ENCODE measurements at regions not wholly inside any gene's neighbourhood (a gene's known extent, or its start where the extent isn't known, plus 50 kb on each side); places are given as distances from the start of the nearest gene placed in this dataset.

- TF ChIP-seq, protein P1, sequence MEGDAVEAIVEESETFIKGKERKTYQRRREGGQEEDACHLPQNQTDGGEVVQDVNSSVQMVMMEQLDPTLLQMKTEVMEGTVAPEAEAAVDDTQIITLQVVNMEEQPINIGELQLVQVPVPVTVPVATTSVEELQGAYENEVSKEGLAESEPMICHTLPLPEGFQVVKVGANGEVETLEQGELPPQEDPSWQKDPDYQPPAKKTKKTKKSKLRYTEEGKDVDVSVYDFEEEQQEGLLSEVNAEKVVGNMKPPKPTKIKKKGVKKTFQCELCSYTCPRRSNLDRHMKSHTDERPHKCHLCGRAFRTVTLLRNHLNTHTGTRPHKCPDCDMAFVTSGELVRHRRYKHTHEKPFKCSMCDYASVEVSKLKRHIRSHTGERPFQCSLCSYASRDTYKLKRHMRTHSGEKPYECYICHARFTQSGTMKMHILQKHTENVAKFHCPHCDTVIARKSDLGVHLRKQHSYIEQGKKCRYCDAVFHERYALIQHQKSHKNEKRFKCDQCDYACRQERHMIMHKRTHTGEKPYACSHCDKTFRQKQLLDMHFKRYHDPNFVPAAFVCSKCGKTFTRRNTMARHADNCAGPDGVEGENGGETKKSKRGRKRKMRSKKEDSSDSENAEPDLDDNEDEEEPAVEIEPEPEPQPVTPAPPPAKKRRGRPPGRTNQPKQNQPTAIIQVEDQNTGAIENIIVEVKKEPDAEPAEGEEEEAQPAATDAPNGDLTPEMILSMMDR (conservative IDR thresholded peaks at IDR 0.05; ENCODE audit: low read depth, low read length), result no peak
- no peak for DNase-seq (ENCODE audit: low read depth)
- H3K4me3 ChIP-seq (ENCODE audit: low read depth, low read length), result peak overlapping the region; percentile 62
Observed at GRCh38 chr6:21665392-21666200, 72.0 kb downstream of the SOX4 start.

GRCh38 chr6:21666201-21666691 lies 72.7 kb downstream of the SOX4 start:
- TF ChIP-seq, protein P1 (conservative IDR thresholded peaks at IDR 0.05; ENCODE audit: low read depth, low read length), result no peak
- DNase-seq (ENCODE audit: low read depth), result no peak
- peak overlapping the region; percentile 62 for H3K4me3 ChIP-seq (ENCODE audit: low read depth, low read length)

DNA sequence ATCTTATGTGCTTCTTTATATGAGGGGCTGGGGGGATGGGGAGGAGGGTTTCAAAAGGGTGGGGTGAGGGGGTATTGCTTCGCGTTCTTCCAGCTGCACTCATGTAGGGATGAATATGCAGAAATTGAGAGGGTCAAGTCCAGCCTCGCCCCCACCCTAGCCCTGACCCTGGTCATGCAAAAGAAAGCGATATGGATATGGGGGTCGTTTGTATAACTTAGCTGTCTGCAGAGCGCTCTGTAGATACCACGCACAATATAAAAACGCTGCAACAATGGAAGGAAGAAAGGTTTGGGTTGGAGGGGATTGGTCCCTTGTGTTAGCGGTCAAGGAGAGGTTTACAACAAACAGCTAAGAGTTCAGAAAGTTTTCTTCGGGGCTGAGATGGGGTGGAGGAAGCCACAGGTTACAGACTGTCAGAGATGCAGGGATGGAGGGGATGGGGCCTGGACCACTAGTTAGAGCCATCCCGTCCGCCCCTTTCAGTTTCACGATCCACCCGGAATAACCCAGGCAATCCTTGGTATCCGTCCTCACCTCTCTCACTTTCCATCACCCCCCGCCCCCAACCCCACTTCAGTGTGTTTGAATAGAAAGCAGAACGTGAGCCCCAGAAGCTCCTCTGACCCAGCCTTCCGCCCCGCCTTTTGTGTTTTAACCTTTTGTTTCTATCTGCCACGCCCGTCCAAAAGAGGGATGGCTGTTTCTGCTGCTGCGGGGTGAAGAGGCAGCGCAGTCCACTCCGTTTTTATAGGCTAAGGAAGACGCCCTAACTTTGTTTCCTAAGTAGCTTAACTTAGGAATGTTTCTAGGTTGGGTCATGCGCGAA lies 73.5 kb downstream of the SOX4 start:
- TF ChIP-seq, protein P1 (conservative IDR thresholded peaks at IDR 0.05; ENCODE audit: low read depth, low read length), result no peak
- DNase-seq (ENCODE audit: low read depth), result no peak
- peak overlapping the region; percentile 62 for H3K4me3 ChIP-seq (ENCODE audit: low read depth, low read length)

GRCh38 chr6:21668795-21669194 lies 75.2 kb downstream of the SOX4 start:
- DNase-seq (ENCODE audit: low read depth), result no peak
- TF ChIP-seq, protein P1 (conservative IDR thresholded peaks at IDR 0.05; ENCODE audit: low read depth, low read length), result no peak
- H3K4me3 ChIP-seq (ENCODE audit: low read depth, low read length), result no peak overlapping the region

- TF ChIP-seq, protein P1 (conservative IDR thresholded peaks at IDR 0.05; ENCODE audit: low read depth, low read length), result no peak
- no peak overlapping the region for H3K4me3 ChIP-seq (ENCODE audit: low read depth, low read length)
- DNase-seq (ENCODE audit: low read depth), result no peak
Observed at GRCh38 chr6:21676769-21677168, 83.2 kb downstream of the SOX4 start.

DNA sequence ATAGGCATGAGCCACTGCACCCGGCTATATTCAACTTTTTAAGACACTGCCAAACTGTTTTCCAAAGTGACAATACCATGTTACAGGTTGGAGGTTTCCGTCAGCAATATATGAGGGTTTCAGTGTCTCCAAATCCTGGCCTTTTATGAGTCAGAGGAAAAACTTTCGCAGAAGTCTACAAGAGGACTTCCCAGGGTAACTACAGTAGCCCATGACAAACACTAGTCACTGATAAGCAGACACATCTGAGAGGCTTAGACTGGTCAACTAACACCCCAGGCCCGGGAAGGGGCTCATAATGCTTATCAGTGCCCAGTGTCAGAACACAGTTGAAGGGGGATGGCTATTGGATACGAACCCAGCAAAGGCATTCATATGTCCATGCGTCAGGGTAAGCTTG lies 85.4 kb downstream of the SOX4 start:
- TF ChIP-seq, protein P1 (conservative IDR thresholded peaks at IDR 0.05; ENCODE audit: low read depth, low read length), result no peak
- DNase-seq (ENCODE audit: low read depth), result no peak
- no peak overlapping the region for H3K4me3 ChIP-seq (ENCODE audit: low read depth, low read length)
